HG03108 (cell line): ENCODE measurements at regions not wholly inside any gene's neighbourhood (a gene's known extent, or its start where the extent isn't known, plus 50 kb on each side); places are given as distances from the start of the nearest gene placed in this dataset.
"Not testable (repeated sequence)": the region's sequence is repeated elsewhere in the genome, so short reads cannot be mapped to it uniquely, and the experiment has no call there.

ENCODE experiments used
- ATAC-seq: cut with Tn5 transposase; IDR thresholded peaks from one replicate; pipeline ENCODE4 v1.9.1; 2021; ENCODE audit warnings: moderate library complexity; ENCODE audit not compliant: unreplicated experiment

DNA sequence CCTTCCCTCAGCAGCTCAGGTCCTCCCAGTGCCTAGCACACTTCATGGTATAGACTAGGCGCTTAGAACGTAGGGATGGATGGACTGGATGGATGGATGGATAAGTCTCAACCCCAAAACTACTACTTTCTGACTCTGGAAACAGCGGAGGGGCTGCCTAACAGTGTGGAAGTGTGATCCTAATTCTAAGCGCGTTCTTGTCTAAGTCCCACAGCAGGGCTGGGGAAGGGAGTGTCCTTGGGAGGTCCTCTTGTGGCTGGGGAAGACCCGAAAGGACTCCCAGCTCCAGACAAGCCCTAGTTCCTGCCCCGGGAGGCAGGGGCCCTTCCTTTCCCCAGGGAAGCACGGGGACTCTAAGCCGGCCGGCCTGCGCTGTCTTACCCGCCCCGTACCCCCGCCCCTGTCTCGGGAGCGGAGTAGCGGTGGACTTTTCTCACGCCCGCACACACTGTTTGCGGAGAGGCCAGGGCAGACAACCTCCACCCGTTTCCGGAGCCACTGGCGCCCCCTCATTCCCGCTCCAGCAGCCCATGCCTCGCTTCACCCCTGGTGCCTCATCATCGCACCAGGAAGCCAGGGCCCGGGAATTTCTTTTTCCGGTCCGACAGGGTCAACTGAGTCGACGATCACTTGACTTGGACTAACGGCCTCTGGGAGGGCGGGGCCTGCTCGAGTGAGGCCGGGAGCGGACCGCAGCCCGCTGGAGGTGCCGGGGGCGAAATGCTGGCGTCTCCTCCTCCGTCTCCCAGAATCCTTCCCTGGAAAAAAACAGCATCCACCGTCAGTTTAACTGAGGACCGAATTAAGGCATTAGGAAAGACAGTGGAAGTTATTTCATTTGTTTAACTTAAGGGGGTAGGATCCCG lies 133.3 kb downstream of the TBC1D2B start:
- ATAC-seq, result no peak

DNA sequence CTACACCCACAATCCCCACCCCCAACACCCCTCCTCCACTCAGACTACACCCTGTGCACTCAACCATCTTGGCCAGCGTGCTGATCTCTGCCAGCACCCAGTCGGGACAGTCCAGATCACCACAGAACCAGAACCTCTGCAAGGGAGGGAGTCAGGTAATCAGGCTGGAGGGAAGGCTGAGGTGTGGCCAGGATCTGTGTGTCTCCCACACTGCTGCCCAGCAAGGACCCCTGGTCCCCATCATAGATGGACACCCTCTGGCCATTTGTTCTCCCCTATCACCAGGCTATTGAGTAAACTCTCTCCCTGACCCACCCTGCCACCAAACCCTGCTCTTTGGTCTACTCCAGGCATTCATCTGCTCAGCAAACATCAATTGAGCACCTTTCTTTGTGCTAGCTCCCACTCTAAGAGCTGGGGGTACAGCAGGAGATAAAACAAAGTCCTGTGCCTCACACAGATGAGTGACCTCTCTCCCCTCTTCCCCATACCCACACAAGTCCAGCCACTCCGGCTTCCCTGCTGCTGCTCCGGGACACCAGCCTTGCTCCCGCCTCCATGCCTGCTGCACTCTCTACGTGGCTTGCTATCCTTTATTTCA lies 134.8 kb downstream of the TBC1D2B start:
- ATAC-seq, result no peak

GRCh38 chr15:77941090-77941827 lies 136.3 kb downstream of the TBC1D2B start:
- not testable (repeated sequence) for ATAC-seq

GRCh38 chr15:77940381-77940947 lies 137.0 kb downstream of the TBC1D2B start:
- no peak for ATAC-seq

- ATAC-seq, result no peak
These were observed 137.7 kb downstream of the TBC1D2B start for GRCh38 chr15:77939851-77940250.

DNA sequence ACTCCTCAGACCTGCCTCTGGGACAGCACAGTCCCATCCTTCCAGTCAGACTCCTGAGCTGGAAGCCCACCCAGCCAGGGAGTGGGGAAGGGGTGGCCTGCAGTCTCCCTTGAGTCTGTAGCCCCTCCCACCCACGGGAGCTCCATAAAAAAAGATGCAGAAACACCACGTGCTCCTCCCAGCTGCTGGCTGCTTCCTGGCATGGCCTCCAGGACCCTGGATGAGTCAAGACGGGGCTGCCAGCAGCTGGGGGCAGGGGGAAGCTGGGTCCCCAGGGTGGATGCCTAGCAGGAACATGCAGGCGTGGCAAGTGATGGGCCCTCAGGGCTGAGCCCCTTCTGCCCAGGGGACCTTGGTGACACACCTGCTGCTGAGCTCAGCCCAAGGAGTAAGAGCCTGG lies 138.5 kb downstream of the TBC1D2B start:
- not testable (repeated sequence) for ATAC-seq

GRCh38 chr15:77938546-77938945 lies 139.0 kb downstream of the TBC1D2B start:
- ATAC-seq, result not testable (repeated sequence)

DNA sequence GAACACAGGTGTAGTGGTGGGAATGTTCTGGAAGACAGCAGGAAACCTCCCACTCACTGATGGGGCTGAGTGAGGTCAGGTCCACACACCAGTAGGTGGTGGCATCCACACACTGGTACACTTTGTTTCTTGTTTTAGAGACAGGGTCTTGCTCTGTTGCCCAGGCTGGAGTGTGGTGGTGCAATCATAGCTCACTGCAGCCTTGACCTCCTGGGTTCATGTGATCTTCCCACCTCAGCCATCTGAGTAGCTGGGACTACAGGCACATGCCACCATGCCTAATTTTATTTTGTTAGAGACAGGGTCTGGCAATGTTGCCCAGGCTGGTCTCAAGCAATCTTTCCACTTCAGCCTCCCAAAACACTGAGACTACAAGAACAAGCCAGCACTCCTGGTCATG lies 140.9 kb downstream of the TBC1D2B start:
- ATAC-seq, result not testable (repeated sequence)

- ATAC-seq, result not testable (repeated sequence)
These were observed 143.0 kb downstream of the TBC1D2B start for GRCh38 chr15:77934516-77934915.

DNA sequence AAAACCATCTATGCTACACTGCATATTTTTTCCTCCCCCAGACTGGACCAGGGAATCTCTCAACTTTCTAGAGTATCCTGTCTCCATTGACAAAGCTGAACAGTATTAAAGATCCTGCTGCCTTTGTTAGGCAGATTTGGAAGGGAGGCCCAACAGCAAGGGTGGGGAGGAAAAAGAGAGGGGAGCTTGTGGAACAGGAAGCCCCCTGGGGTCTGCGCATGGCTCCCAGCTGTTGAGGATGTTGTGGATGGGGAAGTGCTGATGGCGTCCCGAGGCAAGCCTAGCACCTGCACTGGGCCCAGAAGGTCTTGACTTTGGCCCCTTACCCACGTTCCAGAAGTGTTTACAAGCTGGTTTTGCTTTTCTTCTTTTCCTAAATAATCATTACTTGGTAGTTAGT lies 146.6 kb downstream of the TBC1D2B start:
- ATAC-seq, result not testable (repeated sequence)

DNA sequence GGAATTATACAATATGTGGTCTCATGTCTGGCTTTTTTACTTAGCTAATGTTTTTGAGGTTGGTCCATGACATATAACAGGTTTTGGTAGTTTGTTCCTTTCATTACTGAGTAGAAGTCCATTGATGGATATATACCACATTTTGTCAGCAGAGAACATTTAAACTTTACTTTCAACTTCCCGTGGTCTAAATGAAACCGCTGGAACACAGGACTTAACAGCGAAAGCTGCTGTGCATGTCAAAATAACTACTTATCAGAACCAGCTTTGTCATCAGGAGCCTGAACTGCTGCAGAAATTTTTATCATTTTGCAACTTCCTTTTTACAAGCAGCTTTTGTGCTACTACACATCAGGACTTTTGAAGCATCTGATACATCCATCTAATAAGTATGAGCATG lies 147.0 kb downstream of the TBC1D2B start:
- not testable (repeated sequence) for ATAC-seq

GRCh38 chr15:77926789-77927188 lies 150.7 kb downstream of the TBC1D2B start:
- not testable (repeated sequence) for ATAC-seq

GRCh38 chr15:77926296-77926695 lies 151.2 kb downstream of the TBC1D2B start:
- not testable (repeated sequence) for ATAC-seq

DNA sequence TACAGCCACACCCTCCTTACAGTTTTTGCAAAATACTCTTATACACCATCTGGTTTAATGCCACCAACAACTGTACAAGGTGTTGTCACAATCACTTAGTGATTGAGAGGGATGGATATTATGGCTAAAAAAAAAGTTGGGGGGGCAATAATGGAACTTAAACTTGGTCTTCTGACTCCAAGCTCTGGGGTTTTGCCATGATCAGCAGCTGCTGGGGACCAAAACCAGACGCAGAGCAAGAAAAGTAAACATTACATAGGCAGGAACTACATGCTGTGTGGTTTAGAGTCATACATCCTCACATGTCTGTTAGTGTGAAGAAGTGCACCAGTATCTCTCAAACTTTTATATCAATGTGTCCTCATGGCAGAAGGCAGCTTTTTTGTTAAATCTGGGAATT lies 152.4 kb downstream of the TBC1D2B start:
- not testable (repeated sequence) for ATAC-seq

GRCh38 chr15:77921664-77922063 lies 155.8 kb downstream of the TBC1D2B start:
- ATAC-seq, result no peak

- ATAC-seq, result not testable (repeated sequence)
These were observed 160.4 kb downstream of the TBC1D2B start for GRCh38 chr15:77916966-77917635.

- ATAC-seq, result not testable (repeated sequence)
These were observed 161.6 kb downstream of the TBC1D2B start for GRCh38 chr15:77915961-77916330.

GRCh38 chr15:77915261-77915960 lies 162.1 kb downstream of the TBC1D2B start:
- no peak for ATAC-seq

DNA sequence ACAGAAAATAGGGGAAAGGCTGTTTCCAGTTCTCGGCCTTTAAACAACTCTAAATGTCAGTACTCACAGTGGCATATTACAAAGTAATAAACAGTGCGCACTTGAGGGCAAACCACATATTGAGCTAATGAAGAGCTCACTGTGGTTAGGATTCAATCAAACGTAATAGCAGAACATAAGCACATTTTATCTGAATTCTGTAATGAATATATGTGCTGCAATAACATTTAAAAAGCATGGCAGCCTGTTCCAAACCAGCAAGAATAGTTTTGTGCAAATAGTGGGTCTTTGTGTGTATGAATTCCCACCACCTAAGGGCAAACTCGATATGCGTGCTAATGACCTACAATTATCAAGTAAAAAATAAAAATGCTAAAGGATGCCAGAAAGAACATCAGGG lies 163.0 kb downstream of the TBC1D2B start:
- ATAC-seq, result not testable (repeated sequence)
